ENCODE measurements at regions not wholly inside any gene's neighbourhood (a gene's known extent, or its start where the extent isn't known, plus 50 kb on each side); places are given as distances from the start of the nearest gene placed in this dataset.

DNA sequence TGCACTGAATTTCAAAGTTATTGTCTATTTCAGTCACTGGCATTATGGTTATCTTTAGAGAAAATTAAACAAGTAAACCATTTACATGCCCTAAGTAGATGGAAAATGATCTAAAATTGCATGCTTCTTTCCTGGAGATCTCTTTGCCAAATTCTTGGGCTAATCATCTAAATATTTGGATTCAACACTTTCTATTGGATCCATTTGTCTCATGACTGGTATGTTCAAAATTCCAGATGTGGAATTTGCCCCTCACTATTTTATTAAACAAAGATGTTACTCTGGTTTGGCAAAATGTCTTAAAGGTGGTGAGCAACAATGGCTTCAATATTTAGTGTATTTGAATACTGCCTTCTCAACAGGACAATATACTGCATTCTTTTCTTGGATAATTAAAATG, 147.5 kb upstream of the CASK start:
- no peak for DNase-seq
- no peak overlapping the region for H3K4me3 Mint-ChIP-seq (ENCODE audit: unreplicated experiment)
- H3K9me3 Mint-ChIP-seq (ENCODE audit: unreplicated experiment), result no peaks in the 10 kb centered on the region
- no peaks in the 10 kb centered on the region for H3K4me1 Mint-ChIP-seq (ENCODE audit: low read depth, unreplicated experiment)
- TF ChIP-seq CTCF (IDR thresholded peaks at IDR 0.05; ENCODE audit: partially characterized antibody, unreplicated experiment), result no peak
- no peaks in the 10 kb centered on the region for H3K36me3 Mint-ChIP-seq (ENCODE audit: unreplicated experiment)
- no peak overlapping the region for H3K27ac Mint-ChIP-seq (ENCODE audit: unreplicated experiment)
- no peaks in the 10 kb centered on the region for H3K27me3 Mint-ChIP-seq (ENCODE audit: unreplicated experiment)

- Mint-ChIP-seq H3K9me3 (ENCODE audit: unreplicated experiment) (no peaks in the 10 kb centered on the region), H3K27me3 (ENCODE audit: unreplicated experiment) (no peaks in the 10 kb centered on the region), H3K4me3 (ENCODE audit: unreplicated experiment) (no peak overlapping the region), H3K4me1 (ENCODE audit: low read depth, unreplicated experiment) (no peaks in the 10 kb centered on the region), H3K27ac (ENCODE audit: unreplicated experiment) (no peak overlapping the region), H3K36me3 (ENCODE audit: unreplicated experiment) (no peaks in the 10 kb centered on the region)
- no peak for TF ChIP-seq CTCF (IDR thresholded peaks at IDR 0.05; ENCODE audit: partially characterized antibody, unreplicated experiment)
- no peak for DNase-seq
These were observed 130.9 kb upstream of the CASK start for GRCh38 chrX:42054256-42054655.

- DNase-seq, result no peak
- Mint-ChIP-seq H3K9me3 (ENCODE audit: unreplicated experiment) (no peaks in the 10 kb centered on the region), H3K27me3 (ENCODE audit: unreplicated experiment) (no peaks in the 10 kb centered on the region), H3K36me3 (ENCODE audit: unreplicated experiment) (no peaks in the 10 kb centered on the region), H3K27ac (ENCODE audit: unreplicated experiment) (no peak overlapping the region), H3K4me3 (ENCODE audit: unreplicated experiment) (no peak overlapping the region), H3K4me1 (ENCODE audit: low read depth, unreplicated experiment) (no peaks in the 10 kb centered on the region)
- TF ChIP-seq CTCF (IDR thresholded peaks at IDR 0.05; ENCODE audit: partially characterized antibody, unreplicated experiment), result no peak
These were observed 127.0 kb upstream of the CASK start for GRCh38 chrX:42050345-42050744.

GRCh38 chrX:42047886-42048285, 124.5 kb upstream of the CASK start:
- no peaks in the 10 kb centered on the region for H3K9me3 Mint-ChIP-seq (ENCODE audit: unreplicated experiment)
- no peaks in the 10 kb centered on the region for H3K27me3 Mint-ChIP-seq (ENCODE audit: unreplicated experiment)
- H3K4me1 Mint-ChIP-seq (ENCODE audit: low read depth, unreplicated experiment), result no peaks in the 10 kb centered on the region
- no peak for DNase-seq
- H3K4me3 Mint-ChIP-seq (ENCODE audit: unreplicated experiment), result no peak overlapping the region
- H3K36me3 Mint-ChIP-seq (ENCODE audit: unreplicated experiment), result no peaks in the 10 kb centered on the region
- TF ChIP-seq CTCF (IDR thresholded peaks at IDR 0.05; ENCODE audit: partially characterized antibody, unreplicated experiment), result no peak
- no peak overlapping the region for H3K27ac Mint-ChIP-seq (ENCODE audit: unreplicated experiment)

DNA sequence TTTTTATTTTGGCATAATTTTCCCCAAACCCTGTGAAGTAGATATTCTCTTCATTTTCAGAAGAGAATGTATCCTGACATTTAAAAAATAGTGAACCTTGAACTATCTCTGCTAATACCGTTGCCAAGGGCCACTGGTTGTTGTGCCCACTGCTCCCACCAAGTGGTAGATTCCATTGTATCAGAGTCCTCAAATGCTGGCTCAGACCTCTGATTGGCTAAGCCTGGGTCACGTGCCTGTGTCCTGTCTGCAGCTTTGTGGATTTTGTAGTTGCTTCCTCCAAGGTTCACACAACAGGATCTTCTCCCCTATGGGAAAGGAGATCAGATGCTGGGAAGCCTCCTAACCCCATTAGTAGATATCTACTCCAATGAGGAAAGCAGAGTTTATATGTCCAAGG, 104.8 kb upstream of the CASK start:
- no peaks in the 10 kb centered on the region for H3K4me1 Mint-ChIP-seq (ENCODE audit: low read depth, unreplicated experiment)
- peaks cover 1% of the 10 kb centered on the region for H3K27me3 Mint-ChIP-seq (ENCODE audit: unreplicated experiment)
- no peak overlapping the region for H3K27ac Mint-ChIP-seq (ENCODE audit: unreplicated experiment)
- H3K4me3 Mint-ChIP-seq (ENCODE audit: unreplicated experiment), result no peak overlapping the region
- H3K9me3 Mint-ChIP-seq (ENCODE audit: unreplicated experiment), result no peaks in the 10 kb centered on the region
- no peak for TF ChIP-seq CTCF (IDR thresholded peaks at IDR 0.05; ENCODE audit: partially characterized antibody, unreplicated experiment)
- no peak for DNase-seq
- H3K36me3 Mint-ChIP-seq (ENCODE audit: unreplicated experiment), result no peaks in the 10 kb centered on the region
